ENCODE measurements at regions not wholly inside any gene's neighbourhood (a gene's known extent, or its start where the extent isn't known, plus 50 kb on each side); places are given as distances from the start of the nearest gene placed in this dataset.

DNA sequence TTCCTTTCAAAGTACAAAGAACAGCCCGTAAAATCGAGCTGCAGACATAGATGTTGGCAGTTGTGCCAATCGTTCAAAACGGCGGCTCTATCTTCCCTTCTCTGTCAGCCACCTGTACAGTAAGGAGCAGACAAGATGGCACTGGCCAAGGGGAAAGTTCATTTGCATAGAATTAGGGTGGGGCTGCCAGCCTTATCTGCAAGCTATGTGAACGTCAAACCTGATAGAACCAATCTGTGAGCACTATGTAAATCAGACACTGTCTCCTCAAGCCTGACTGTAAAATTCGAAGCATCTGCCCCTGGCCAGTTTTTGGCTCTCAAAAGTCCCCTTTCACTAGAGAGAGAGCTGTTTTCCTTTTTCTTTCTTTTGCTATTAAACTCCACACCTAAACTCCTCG lies 374.5 kb downstream of the EPM2A start:
- no peak for TF ChIP-seq POLR2A (IDR thresholded peaks at IDR 0.05; ENCODE audit: control extremely low read depth in 1 of 2, low read depth in 2 of 2, low read length in 2 of 2)
- no peak for TF ChIP-seq EZH2 (IDR thresholded peaks at IDR 0.05; ENCODE audit: low read depth, low read length, severe bottlenecking)
- TF ChIP-seq, protein P1, sequence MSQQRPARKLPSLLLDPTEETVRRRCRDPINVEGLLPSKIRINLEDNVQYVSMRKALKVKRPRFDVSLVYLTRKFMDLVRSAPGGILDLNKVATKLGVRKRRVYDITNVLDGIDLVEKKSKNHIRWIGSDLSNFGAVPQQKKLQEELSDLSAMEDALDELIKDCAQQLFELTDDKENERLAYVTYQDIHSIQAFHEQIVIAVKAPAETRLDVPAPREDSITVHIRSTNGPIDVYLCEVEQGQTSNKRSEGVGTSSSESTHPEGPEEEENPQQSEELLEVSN (IDR thresholded peaks at IDR 0.05): no peak
- no peak for TF ChIP-seq JUN (IDR thresholded peaks at IDR 0.05; ENCODE audit: low read depth, low read length)
- no peak for TF ChIP-seq YY1 (IDR thresholded peaks at IDR 0.05; ENCODE audit: low read depth, low read length)
- TF ChIP-seq, protein P2, sequence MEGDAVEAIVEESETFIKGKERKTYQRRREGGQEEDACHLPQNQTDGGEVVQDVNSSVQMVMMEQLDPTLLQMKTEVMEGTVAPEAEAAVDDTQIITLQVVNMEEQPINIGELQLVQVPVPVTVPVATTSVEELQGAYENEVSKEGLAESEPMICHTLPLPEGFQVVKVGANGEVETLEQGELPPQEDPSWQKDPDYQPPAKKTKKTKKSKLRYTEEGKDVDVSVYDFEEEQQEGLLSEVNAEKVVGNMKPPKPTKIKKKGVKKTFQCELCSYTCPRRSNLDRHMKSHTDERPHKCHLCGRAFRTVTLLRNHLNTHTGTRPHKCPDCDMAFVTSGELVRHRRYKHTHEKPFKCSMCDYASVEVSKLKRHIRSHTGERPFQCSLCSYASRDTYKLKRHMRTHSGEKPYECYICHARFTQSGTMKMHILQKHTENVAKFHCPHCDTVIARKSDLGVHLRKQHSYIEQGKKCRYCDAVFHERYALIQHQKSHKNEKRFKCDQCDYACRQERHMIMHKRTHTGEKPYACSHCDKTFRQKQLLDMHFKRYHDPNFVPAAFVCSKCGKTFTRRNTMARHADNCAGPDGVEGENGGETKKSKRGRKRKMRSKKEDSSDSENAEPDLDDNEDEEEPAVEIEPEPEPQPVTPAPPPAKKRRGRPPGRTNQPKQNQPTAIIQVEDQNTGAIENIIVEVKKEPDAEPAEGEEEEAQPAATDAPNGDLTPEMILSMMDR (IDR thresholded peaks at IDR 0.05; ENCODE audit: control extremely low read depth in 1 of 3, insufficient read depth in 1 of 3, low read depth in 1 of 3, low read length in 3 of 3): no peak

All from H1 (cell line).